ENCODE measurements at regions not wholly inside any gene's neighbourhood (a gene's known extent, or its start where the extent isn't known, plus 50 kb on each side); places are given as distances from the start of the nearest gene placed in this dataset.

- no peaks in the 10 kb centered on the region for H3K4me1 ChIP-seq (ENCODE audit: insufficient read depth, low read length)
- H3K27ac ChIP-seq (ENCODE audit: low read length), result no peak overlapping the region
- no peaks in the 10 kb centered on the region for H4K20me1 ChIP-seq (ENCODE audit: insufficient read depth, low read length)
- TF ChIP-seq CTCF (IDR thresholded peaks at IDR 0.05; ENCODE audit: borderline replicate concordance, extremely low read depth, low read length, poor library complexity, severe bottlenecking), result no peak
- no peak for TF ChIP-seq EZH2 (IDR thresholded peaks at IDR 0.05; ENCODE audit: borderline replicate concordance, low read depth, low read length, severe bottlenecking)
- no peaks in the 10 kb centered on the region for H3K36me3 ChIP-seq (ENCODE audit: insufficient read depth, low read length)
- H3K9ac ChIP-seq (ENCODE audit: low read depth, low read length), result no peak overlapping the region
- H3K27me3 ChIP-seq (ENCODE audit: insufficient read depth, low read length, poor library complexity), result no peaks in the 10 kb centered on the region
- no peaks in the 10 kb centered on the region for H3K9me3 ChIP-seq (ENCODE audit: insufficient read depth, low read length, severe bottlenecking)
- no peak overlapping the region for H3K4me2 ChIP-seq (ENCODE audit: insufficient read depth, low read length)
- no peak for ATAC-seq (ENCODE audit: insufficient read depth, low read depth)
- no peak overlapping the region for H3K4me3 ChIP-seq (ENCODE audit: low read depth in 1 of 2, low read length in 2 of 2)
- no peaks in the 10 kb centered on the region for H3K79me2 ChIP-seq (ENCODE audit: insufficient read depth, low read length)
- no peak for DNase-seq
- H2AFZ ChIP-seq (ENCODE audit: low read depth, low read length), result no peak overlapping the region
These were observed 401.1 kb upstream of the TRPC7 start for GRCh38 chr5:136766456-136766855.

GRCh38 chr5:136764601-136765000 lies 399.3 kb upstream of the TRPC7 start:
- ATAC-seq (ENCODE audit: insufficient read depth, low read depth), result no peak
- H2AFZ ChIP-seq (ENCODE audit: low read depth, low read length), result no peak overlapping the region
- no peak for TF ChIP-seq CTCF (IDR thresholded peaks at IDR 0.05; ENCODE audit: borderline replicate concordance, extremely low read depth, low read length, poor library complexity, severe bottlenecking)
- TF ChIP-seq EZH2 (IDR thresholded peaks at IDR 0.05; ENCODE audit: borderline replicate concordance, low read depth, low read length, severe bottlenecking), result no peak
- no peak overlapping the region for H3K4me2 ChIP-seq (ENCODE audit: insufficient read depth, low read length)
- H3K4me3 ChIP-seq (ENCODE audit: low read depth in 1 of 2, low read length in 2 of 2), result no peak overlapping the region
- H3K4me1 ChIP-seq (ENCODE audit: insufficient read depth, low read length), result no peaks in the 10 kb centered on the region
- H3K36me3 ChIP-seq (ENCODE audit: insufficient read depth, low read length), result no peaks in the 10 kb centered on the region
- DNase-seq, result no peak
- no peaks in the 10 kb centered on the region for H3K27me3 ChIP-seq (ENCODE audit: insufficient read depth, low read length, poor library complexity)
- no peak overlapping the region for H3K27ac ChIP-seq (ENCODE audit: low read length)
- no peaks in the 10 kb centered on the region for H3K9me3 ChIP-seq (ENCODE audit: insufficient read depth, low read length, severe bottlenecking)
- no peak overlapping the region for H3K9ac ChIP-seq (ENCODE audit: low read depth, low read length)
- H3K79me2 ChIP-seq (ENCODE audit: insufficient read depth, low read length), result no peaks in the 10 kb centered on the region
- no peaks in the 10 kb centered on the region for H4K20me1 ChIP-seq (ENCODE audit: insufficient read depth, low read length)

GRCh38 chr5:136763548-136763947 lies 398.2 kb upstream of the TRPC7 start:
- no peaks in the 10 kb centered on the region for H4K20me1 ChIP-seq (ENCODE audit: insufficient read depth, low read length)
- H3K27me3 ChIP-seq (ENCODE audit: insufficient read depth, low read length, poor library complexity), result no peaks in the 10 kb centered on the region
- no peak overlapping the region for H3K9ac ChIP-seq (ENCODE audit: low read depth, low read length)
- ATAC-seq (ENCODE audit: insufficient read depth, low read depth) (no peak), DNase-seq (no peak)
- H3K27ac ChIP-seq (ENCODE audit: low read length), result no peak overlapping the region
- no peaks in the 10 kb centered on the region for H3K79me2 ChIP-seq (ENCODE audit: insufficient read depth, low read length)
- H3K9me3 ChIP-seq (ENCODE audit: insufficient read depth, low read length, severe bottlenecking), result no peaks in the 10 kb centered on the region
- no peaks in the 10 kb centered on the region for H3K4me1 ChIP-seq (ENCODE audit: insufficient read depth, low read length)
- no peak overlapping the region for H3K4me2 ChIP-seq (ENCODE audit: insufficient read depth, low read length)
- no peak overlapping the region for H3K4me3 ChIP-seq (ENCODE audit: low read depth in 1 of 2, low read length in 2 of 2)
- no peak for TF ChIP-seq EZH2 (IDR thresholded peaks at IDR 0.05; ENCODE audit: borderline replicate concordance, low read depth, low read length, severe bottlenecking)
- H3K36me3 ChIP-seq (ENCODE audit: insufficient read depth, low read length), result no peaks in the 10 kb centered on the region
- H2AFZ ChIP-seq (ENCODE audit: low read depth, low read length), result no peak overlapping the region

- H4K20me1 ChIP-seq (ENCODE audit: insufficient read depth, low read length), result no peaks in the 10 kb centered on the region
- no peak overlapping the region for H3K27ac ChIP-seq (ENCODE audit: low read length)
- ATAC-seq (ENCODE audit: insufficient read depth, low read depth), result no peak
- no peaks in the 10 kb centered on the region for H3K4me1 ChIP-seq (ENCODE audit: insufficient read depth, low read length)
- no peak overlapping the region for H2AFZ ChIP-seq (ENCODE audit: low read depth, low read length)
- no peaks in the 10 kb centered on the region for H3K36me3 ChIP-seq (ENCODE audit: insufficient read depth, low read length)
- H3K4me3 ChIP-seq (ENCODE audit: low read depth in 1 of 2, low read length in 2 of 2), result no peak overlapping the region
- no peak overlapping the region for H3K4me2 ChIP-seq (ENCODE audit: insufficient read depth, low read length)
- no peaks in the 10 kb centered on the region for H3K79me2 ChIP-seq (ENCODE audit: insufficient read depth, low read length)
- H3K9me3 ChIP-seq (ENCODE audit: insufficient read depth, low read length, severe bottlenecking), result no peaks in the 10 kb centered on the region
- TF ChIP-seq CTCF (IDR thresholded peaks at IDR 0.05; ENCODE audit: borderline replicate concordance, extremely low read depth, low read length, poor library complexity, severe bottlenecking), result no peak
- TF ChIP-seq EZH2 (IDR thresholded peaks at IDR 0.05; ENCODE audit: borderline replicate concordance, low read depth, low read length, severe bottlenecking), result no peak
- no peak for DNase-seq
- H3K9ac ChIP-seq (ENCODE audit: low read depth, low read length), result no peak overlapping the region
- H3K27me3 ChIP-seq (ENCODE audit: insufficient read depth, low read length, poor library complexity), result no peaks in the 10 kb centered on the region
These were observed 388.9 kb upstream of the TRPC7 start for GRCh38 chr5:136754216-136754615.

All from DND-41 (cell line).